ENCODE measurements at regions not wholly inside any gene's neighbourhood (a gene's known extent, or its start where the extent isn't known, plus 50 kb on each side); places are given as distances from the start of the nearest gene placed in this dataset.

DNA sequence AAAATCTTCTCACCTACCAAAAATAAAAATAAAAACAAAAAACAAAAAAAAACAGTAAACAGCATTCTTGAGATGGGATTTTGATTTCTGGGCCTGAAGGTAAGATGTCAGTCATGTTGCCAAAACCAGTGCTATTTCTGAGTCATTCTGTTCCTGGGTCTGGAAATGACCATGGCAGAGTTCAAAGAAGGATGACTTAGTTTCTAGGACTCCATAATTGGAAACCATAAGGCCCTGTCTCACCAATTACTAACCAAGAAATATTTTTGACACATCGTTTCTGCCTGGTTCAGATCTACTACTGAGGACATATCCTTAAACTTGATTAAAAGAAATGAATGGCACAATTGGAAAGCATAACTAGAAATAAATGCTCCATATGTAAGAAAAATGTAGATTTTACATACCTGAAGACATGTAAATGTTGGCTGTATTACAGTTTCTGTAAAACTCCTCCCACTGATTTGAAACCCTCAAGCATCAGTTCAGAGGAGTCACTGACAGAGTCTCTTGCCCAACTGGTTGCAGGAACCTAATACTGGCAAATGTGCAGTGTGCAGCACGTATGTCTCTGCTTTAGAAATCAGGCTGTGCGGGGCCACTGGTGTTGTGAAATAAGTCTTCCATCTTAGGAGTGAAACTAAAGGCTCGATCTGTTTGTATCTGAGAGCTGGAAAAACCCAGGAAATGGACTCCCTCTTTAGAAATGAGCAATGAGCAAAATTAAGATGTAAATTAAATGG lies 84.8 kb upstream of the EGR2 start:
- Histone ChIP-seq H3K4me3 (ENCODE audit: low read depth, low read length) (no peak overlapping the region), H3K27me3 (ENCODE audit: control insufficient read depth, insufficient read depth, low read length) (no peaks in the 10 kb centered on the region), H3K36me3 (ENCODE audit: control insufficient read depth, insufficient read depth, low read length) (no peaks in the 10 kb centered on the region)
- DNase-seq (ENCODE audit: low read depth): no peak
- TF ChIP-seq, protein P1, sequence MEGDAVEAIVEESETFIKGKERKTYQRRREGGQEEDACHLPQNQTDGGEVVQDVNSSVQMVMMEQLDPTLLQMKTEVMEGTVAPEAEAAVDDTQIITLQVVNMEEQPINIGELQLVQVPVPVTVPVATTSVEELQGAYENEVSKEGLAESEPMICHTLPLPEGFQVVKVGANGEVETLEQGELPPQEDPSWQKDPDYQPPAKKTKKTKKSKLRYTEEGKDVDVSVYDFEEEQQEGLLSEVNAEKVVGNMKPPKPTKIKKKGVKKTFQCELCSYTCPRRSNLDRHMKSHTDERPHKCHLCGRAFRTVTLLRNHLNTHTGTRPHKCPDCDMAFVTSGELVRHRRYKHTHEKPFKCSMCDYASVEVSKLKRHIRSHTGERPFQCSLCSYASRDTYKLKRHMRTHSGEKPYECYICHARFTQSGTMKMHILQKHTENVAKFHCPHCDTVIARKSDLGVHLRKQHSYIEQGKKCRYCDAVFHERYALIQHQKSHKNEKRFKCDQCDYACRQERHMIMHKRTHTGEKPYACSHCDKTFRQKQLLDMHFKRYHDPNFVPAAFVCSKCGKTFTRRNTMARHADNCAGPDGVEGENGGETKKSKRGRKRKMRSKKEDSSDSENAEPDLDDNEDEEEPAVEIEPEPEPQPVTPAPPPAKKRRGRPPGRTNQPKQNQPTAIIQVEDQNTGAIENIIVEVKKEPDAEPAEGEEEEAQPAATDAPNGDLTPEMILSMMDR (IDR thresholded peaks at IDR 0.05; ENCODE audit: insufficient read depth, low read length, poor library complexity, severe bottlenecking): no peak

DNA sequence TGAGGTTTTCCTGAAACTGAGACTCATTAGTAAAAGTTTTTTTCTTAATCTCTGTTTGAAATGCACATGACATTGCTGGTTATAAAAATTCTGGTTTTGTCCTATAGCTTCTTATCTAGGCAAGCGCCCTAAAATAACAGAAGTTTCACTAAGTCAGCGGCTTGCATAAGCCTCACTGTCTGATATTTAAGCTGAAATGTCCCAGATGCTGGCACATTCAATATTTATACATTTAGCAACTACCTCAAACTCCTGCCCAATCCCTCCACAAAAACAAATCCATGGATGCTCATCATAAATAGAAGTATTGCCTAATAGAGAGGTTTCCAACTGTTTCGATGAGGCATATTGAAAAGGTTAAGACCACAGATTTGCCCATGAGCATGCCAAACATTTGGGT lies 83.1 kb upstream of the EGR2 start:
- no peak for DNase-seq (ENCODE audit: low read depth)

DNA sequence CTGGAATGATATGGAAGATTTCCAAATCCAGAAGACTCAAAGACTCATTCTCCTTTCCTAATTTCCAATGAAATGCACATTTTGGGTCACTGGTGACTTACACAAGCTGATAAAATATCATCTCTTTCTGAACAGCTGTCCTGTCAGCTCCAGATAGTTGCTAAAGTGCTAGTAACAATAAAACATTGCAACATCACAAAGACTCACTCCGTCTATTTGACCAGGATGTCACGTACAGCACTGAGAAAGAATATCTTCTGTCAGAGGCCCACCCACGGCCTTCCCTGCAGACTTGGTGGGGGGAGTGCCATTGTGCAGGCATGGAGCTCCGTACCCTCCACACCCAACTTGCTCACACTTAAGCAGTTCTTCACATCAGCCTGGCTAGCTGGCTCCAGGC lies 78.9 kb upstream of the EGR2 start:
- Histone ChIP-seq H3K27me3 (ENCODE audit: control insufficient read depth, insufficient read depth, low read length) (no peaks in the 10 kb centered on the region), H3K4me3 (ENCODE audit: low read depth, low read length) (no peak overlapping the region), H3K36me3 (ENCODE audit: control insufficient read depth, insufficient read depth, low read length) (no peaks in the 10 kb centered on the region)
- TF ChIP-seq, protein P1 (IDR thresholded peaks at IDR 0.05; ENCODE audit: insufficient read depth, low read length, poor library complexity, severe bottlenecking): no peak
- no peak for DNase-seq (ENCODE audit: low read depth)

More for the DNA sequence above, 83.1 kb upstream of the EGR2 start:
- Histone ChIP-seq H3K4me3 (ENCODE audit: low read depth, low read length) (no peak overlapping the region), H3K36me3 (ENCODE audit: control insufficient read depth, insufficient read depth, low read length) (no peaks in the 10 kb centered on the region), H3K27me3 (ENCODE audit: control insufficient read depth, insufficient read depth, low read length) (no peaks in the 10 kb centered on the region)
- TF ChIP-seq, protein P1 (IDR thresholded peaks at IDR 0.05; ENCODE audit: insufficient read depth, low read length, poor library complexity, severe bottlenecking): no peak

DNA sequence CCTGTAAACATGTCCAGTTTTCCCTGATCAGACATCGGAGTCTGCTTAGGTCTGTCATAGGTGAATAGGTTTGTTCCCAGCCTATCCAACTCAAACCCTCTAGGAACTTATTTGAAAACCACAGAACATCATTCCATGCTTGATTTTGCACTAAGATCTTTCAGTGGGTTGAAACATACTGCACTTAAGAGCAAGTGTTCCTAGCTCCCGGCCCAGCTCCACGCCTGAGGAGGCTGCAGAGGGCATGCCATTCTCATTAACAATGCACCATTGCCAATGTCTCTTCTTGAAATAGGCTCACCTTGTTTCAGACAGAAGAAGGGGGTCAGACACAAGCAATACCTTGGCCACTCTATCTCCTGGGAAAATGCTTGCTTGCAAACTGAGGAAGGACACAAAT lies 78.0 kb upstream of the EGR2 start:
- no peaks in the 10 kb centered on the region for H3K36me3 ChIP-seq (ENCODE audit: control insufficient read depth, insufficient read depth, low read length)
- no peak overlapping the region for H3K4me3 ChIP-seq (ENCODE audit: low read depth, low read length)
- no peaks in the 10 kb centered on the region for H3K27me3 ChIP-seq (ENCODE audit: control insufficient read depth, insufficient read depth, low read length)
- TF ChIP-seq, protein P1 (IDR thresholded peaks at IDR 0.05; ENCODE audit: insufficient read depth, low read length, poor library complexity, severe bottlenecking): no peak
- no peak for DNase-seq (ENCODE audit: low read depth)

DNA sequence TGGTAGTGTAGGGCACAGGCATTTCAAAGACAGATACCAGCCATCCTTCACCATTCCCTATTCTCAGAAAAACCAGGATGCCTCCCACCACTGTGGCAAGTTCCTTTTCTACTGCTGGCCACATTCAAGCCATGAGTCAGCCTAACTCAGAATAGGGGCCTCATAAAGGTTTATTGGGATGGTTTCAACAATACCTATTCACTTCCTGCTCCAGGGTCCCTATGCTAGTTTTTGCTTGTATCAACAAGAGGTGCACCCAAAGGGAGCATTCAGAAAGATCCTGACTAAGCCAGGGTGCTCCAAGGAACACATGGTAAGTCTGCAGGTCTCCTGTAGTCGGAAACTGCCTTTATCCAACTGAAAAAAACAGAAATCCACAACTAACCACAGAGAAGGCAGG lies 76.9 kb upstream of the EGR2 start:
- Histone ChIP-seq H3K4me3 (ENCODE audit: low read depth, low read length) (no peak overlapping the region), H3K36me3 (ENCODE audit: control insufficient read depth, insufficient read depth, low read length) (no peaks in the 10 kb centered on the region), H3K27me3 (ENCODE audit: control insufficient read depth, insufficient read depth, low read length) (no peaks in the 10 kb centered on the region)
- TF ChIP-seq, protein P1 (IDR thresholded peaks at IDR 0.05; ENCODE audit: insufficient read depth, low read length, poor library complexity, severe bottlenecking): no peak
- no peak for DNase-seq (ENCODE audit: low read depth)

DNA sequence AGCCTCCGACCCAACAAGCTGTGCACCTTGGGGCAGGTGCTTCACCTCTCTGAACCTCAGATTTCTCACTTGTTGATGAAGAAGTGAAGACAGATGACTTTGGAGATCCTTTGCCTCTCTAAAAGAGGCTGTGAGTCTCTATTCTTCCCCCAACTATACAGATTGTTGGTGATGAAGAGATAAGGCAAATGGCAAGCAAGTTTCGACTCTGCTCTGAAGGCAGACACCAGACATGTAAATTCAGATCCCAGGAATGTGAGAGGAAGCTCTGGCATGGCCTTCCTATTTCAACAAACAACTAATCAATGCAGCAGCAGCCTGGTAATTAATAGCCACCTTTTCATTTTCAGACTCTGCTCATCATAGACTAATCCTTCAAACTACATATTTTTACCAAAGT lies 74.2 kb upstream of the EGR2 start:
- DNase-seq (ENCODE audit: low read depth): no peak
- TF ChIP-seq, protein P1 (IDR thresholded peaks at IDR 0.05; ENCODE audit: insufficient read depth, low read length, poor library complexity, severe bottlenecking): no peak

More for the DNA sequence above, 74.2 kb upstream of the EGR2 start:
- Histone ChIP-seq H3K27me3 (ENCODE audit: control insufficient read depth, insufficient read depth, low read length) (no peaks in the 10 kb centered on the region), H3K4me3 (ENCODE audit: low read depth, low read length) (no peak overlapping the region), H3K36me3 (ENCODE audit: control insufficient read depth, insufficient read depth, low read length) (no peaks in the 10 kb centered on the region)
